ENCODE measurements at regions not wholly inside any gene's neighbourhood (a gene's known extent, or its start where the extent isn't known, plus 50 kb on each side); places are given as distances from the start of the nearest gene placed in this dataset.

DNA sequence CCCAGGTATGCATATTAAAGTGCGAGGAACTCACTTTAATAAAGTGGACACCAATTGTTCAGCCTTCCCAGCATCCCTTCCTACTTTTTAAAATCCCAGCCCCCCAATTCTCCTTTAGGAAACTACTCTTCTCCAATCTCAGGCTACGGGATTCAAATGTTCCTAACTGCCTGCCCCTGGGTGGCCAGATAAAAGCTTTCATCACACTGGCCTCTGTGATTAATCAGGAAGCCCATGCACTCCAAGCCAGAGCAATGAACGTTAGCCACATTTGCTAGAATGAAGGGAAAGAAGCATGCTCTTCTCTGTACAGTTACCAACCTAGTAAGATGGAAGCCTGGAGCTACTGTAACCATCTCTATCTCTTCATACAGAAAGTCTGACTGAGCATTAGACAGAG lies 250.3 kb upstream of the UBE2E2 start:
- H3K9me3 ChIP-seq = no peaks in the 10 kb centered on the region
- no peaks in the 10 kb centered on the region for H3K36me3 ChIP-seq
- no peaks in the 10 kb centered on the region for H3K27me3 ChIP-seq
- WGBS, 2 donors = 91 to 94% methylated on average over 3 of the region's 3 CpGs
- DNase-seq = no peak
- TF ChIP-seq POLR2AphosphoS5 (IDR thresholded peaks at IDR 0.05) = no peak
- TF ChIP-seq EP300 (IDR thresholded peaks at IDR 0.05) = no peak
- TF ChIP-seq CTCF (IDR thresholded peaks at IDR 0.05) = no peak
- no peak for TF ChIP-seq POLR2A (IDR thresholded peaks at IDR 0.05)
- H3K4me1 ChIP-seq = peaks cover 0 to 5% (median 2%) of the 10 kb centered on the region in 4 donors
- intact Hi-C loops (cut with DNase I) = no loop called here
- no peak overlapping the region for H3K4me3 ChIP-seq
- no peak overlapping the region for H3K27ac ChIP-seq

GRCh38 chr3:22959593-22959992 lies 243.5 kb upstream of the UBE2E2 start:
- Histone ChIP-seq H3K36me3 (no peaks in the 10 kb centered on the region), H3K4me3 (no peak overlapping the region), H3K4me1 (peaks cover 0 to 11% (median 6%) of the 10 kb centered on the region in 4 donors), H3K9me3 (no peaks in the 10 kb centered on the region), H3K27ac (no peak overlapping the region), H3K27me3 (no peaks in the 10 kb centered on the region)
- intact Hi-C loops (cut with DNase I) = loop anchor here (5.0 kb wide), 1 partner anchor 47 kb away; no protein-coding TSS in a partner anchor
- WGBS, 2 donors = 54 to 55% methylated on average over 3 of the region's 3 CpGs
- TF ChIP-seq POLR2A (IDR thresholded peaks at IDR 0.05) (no peak), POLR2AphosphoS5 (IDR thresholded peaks at IDR 0.05) (no peak), EP300 (IDR thresholded peaks at IDR 0.05) (no peak), CTCF (IDR thresholded peaks at IDR 0.05) (no peak)
- DNase-seq = no peak

DNA sequence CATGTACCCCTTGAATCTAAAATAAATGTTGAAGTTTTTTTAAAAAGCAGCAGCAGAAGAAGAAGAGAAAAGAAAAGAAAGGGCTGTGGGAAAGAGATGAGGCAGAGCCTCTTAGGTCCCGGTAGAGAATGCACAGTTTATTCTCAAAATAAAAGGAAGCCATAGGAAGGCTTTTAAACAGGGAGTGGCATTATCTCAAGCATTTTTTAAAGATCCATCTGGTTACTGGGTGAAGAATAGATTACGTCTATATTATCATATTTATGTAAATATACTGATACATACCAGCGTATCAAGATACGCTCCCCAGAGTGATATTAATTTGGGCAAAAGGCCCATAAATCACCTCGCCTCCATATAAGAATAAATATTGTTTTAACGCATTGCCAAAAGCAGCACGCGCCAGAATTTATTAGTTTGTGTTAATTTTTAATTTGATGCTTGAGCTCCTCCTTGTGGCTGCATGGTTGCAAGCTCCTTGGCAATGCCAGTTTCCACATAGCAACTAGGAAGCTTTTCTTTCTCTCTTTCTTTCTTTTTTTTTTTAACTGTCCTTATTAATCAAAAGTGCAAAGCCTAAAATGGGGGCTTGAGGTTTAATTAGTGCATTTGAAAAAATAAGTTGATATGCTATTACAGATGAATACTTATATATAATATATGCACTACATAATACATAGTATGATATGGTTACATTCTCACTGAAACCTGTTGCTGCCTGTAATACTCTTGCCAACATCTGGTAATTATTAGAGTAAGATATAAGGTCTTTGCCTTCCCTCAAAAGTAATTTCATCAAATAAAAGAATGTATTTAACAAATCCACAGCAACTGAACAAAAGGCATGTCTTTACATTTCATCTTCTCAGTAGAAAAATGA lies 242.8 kb upstream of the UBE2E2 start:
- DNase-seq = peak; percentile 68
- Histone ChIP-seq H3K27me3 (no peaks in the 10 kb centered on the region), H3K9me3 (no peaks in the 10 kb centered on the region), H3K36me3 (no peaks in the 10 kb centered on the region), H3K4me3 (no peak overlapping the region), H3K4me1 (peaks cover 0 to 11% (median 6%) of the 10 kb centered on the region in 4 donors), H3K27ac (no peak overlapping the region)
- 5 to 27% methylated on average over 8 of the region's 8 CpGs for WGBS, 2 donors
- intact Hi-C loops (cut with DNase I) = loop anchor here (2.0 to 10.0 kb wide), 3 partner anchors 38 to 786 kb away; no protein-coding TSS in a partner anchor
- TF ChIP-seq POLR2A (IDR thresholded peaks at IDR 0.05) (no peak), POLR2AphosphoS5 (IDR thresholded peaks at IDR 0.05) (no peak), EP300 (IDR thresholded peaks at IDR 0.05) (no peak), CTCF (IDR thresholded peaks at IDR 0.05) (peak; percentile 39 to 73 (median 60))

DNA sequence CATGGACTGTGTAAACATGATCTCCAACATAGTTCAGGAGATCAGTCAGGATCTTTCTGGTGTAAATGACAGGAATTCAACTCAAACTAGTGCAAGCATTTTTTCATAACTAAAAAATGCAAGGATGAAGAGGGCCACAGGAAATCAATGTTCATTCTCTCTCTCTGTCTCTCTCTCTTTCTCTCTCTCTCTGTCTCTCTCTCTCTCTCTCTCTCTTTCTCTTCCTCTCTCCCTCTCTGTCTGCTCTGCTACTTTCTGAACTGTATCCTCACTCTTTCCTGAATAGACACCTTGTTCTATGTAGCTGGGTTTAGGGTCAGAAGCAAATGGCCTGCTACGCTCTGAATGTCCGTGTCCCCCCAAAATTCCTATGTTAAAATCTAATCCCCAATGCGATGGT lies 240.9 kb upstream of the UBE2E2 start:
- Histone ChIP-seq H3K4me3 (no peak overlapping the region), H3K36me3 (no peaks in the 10 kb centered on the region), H3K27me3 (no peaks in the 10 kb centered on the region), H3K9me3 (no peaks in the 10 kb centered on the region), H3K4me1 (peaks cover 0 to 11% (median 6%) of the 10 kb centered on the region in 4 donors), H3K27ac (no peak overlapping the region)
- TF ChIP-seq CTCF (IDR thresholded peaks at IDR 0.05) = no peak
- TF ChIP-seq POLR2A (IDR thresholded peaks at IDR 0.05) = no peak
- TF ChIP-seq POLR2AphosphoS5 (IDR thresholded peaks at IDR 0.05) = no peak
- TF ChIP-seq EP300 (IDR thresholded peaks at IDR 0.05) = no peak
- DNase-seq = no peak
- intact Hi-C loops (cut with DNase I) = loop anchor here (5.0 to 10.0 kb wide), 2 partner anchors 40 to 787 kb away; no protein-coding TSS in a partner anchor
- 90 to 93% methylated on average over 3 of the region's 3 CpGs for WGBS, 2 donors
